ENCODE measurements at regions not wholly inside any gene's neighbourhood (a gene's known extent, or its start where the extent isn't known, plus 50 kb on each side); places are given as distances from the start of the nearest gene placed in this dataset.

DNA sequence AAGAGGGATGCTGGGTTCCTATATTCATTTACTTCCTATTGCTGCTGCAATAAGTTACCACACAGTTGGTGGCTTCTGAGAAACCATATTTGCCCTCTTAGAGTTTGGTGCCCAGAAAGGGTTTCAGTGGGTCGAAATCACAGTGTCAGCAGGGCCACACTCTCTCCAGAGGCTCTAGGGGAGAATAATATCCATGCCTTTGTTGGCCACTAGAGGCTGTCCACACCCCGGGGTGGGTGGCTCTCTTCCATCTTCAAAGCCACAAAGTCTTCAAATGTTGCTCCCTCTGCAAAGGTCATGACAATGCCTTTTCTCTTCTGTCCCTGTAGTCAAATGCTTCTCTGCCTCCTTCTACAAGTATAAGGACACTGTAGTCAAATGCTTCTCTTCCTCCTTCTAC is 989.4 kb downstream of the CCSER2 start:
- H3K4me3 ChIP-seq (ENCODE audit: low read depth, low read length), result no peak overlapping the region
- in situ Hi-C loops (cut with HindIII; ENCODE audit: low sequenced_read_pairs), result no loop called here
- DNase-seq (ENCODE audit: low read depth), result no peak
- no peak for TF ChIP-seq CTCF (IDR thresholded peaks at IDR 0.05; ENCODE audit: low read depth, low read length, missing control alignments)

GRCh38 chr10:85318809-85319807 is 990.7 kb downstream of the CCSER2 start:
- H3K4me3 ChIP-seq (ENCODE audit: low read depth, low read length), result no peak overlapping the region
- in situ Hi-C loops (cut with HindIII; ENCODE audit: low sequenced_read_pairs), result no loop called here
- TF ChIP-seq CTCF (IDR thresholded peaks at IDR 0.05; ENCODE audit: low read depth, low read length, missing control alignments), result no peak
- DNase-seq (ENCODE audit: low read depth), result no peak

DNA sequence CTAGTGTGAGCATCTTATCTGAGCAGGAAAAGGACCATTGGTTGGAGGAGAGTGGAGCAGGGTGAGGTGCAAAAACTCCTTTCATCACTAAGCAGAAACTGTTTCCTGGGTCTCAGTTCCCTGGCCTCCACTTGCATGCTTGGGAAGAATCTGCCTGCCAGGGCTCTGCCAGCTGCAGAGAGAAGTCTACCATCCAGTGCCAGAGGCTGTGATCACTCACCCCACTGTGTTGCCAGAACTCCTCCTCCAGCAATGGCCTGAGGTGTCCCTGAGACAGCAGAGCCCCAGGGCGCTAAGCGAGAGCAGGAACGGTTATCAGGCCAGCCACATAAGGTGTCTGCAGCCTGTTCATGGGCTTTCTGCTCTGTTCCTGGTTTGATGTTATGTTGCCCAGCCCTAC is 991.4 kb downstream of the CCSER2 start:
- in situ Hi-C loops (cut with HindIII; ENCODE audit: low sequenced_read_pairs), result no loop called here
- no peak overlapping the region for H3K4me3 ChIP-seq (ENCODE audit: low read depth, low read length)
- DNase-seq (ENCODE audit: low read depth), result no peak

DNA sequence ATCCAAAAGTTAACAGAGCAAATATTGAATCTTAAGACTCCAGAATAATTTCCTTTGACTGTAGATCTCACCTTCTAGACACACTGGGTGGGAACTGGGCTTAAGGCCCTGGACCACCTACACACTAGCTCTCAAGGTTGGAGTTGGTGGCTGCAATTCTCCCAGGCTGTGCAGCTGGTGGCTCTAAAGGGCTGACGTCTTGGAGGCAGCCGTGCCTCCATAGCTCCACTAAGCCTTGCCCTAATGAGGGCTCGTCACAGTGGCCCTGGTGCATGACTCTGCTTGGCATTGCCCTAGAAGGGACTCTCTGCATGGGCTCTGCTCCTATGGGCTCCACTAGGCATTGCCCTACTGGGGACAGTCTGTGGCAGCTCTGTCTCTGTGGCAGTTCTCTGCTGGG is 1005.2 kb downstream of the CCSER2 start:
- no peak for DNase-seq (ENCODE audit: low read depth)
- TF ChIP-seq CTCF (IDR thresholded peaks at IDR 0.05; ENCODE audit: low read depth, low read length, missing control alignments), result no peak
- in situ Hi-C loops (cut with HindIII; ENCODE audit: low sequenced_read_pairs), result no loop called here
- no peak overlapping the region for H3K4me3 ChIP-seq (ENCODE audit: low read depth, low read length)

More for the DNA sequence above, 991.4 kb downstream of the CCSER2 start:
- TF ChIP-seq CTCF (IDR thresholded peaks at IDR 0.05; ENCODE audit: low read depth, low read length, missing control alignments), result no peak

GRCh38 chr10:85362401-85362800 is 1004.2 kb downstream of the GRID1 start:
- no peak for TF ChIP-seq CTCF (IDR thresholded peaks at IDR 0.05; ENCODE audit: low read depth, low read length, missing control alignments)
- no peak for DNase-seq (ENCODE audit: low read depth)
- H3K4me3 ChIP-seq (ENCODE audit: low read depth, low read length), result no peak overlapping the region
- in situ Hi-C loops (cut with HindIII; ENCODE audit: low sequenced_read_pairs), result no loop called here

GRCh38 chr10:85377029-85377806 is 989.4 kb downstream of the GRID1 start:
- in situ Hi-C loops (cut with HindIII; ENCODE audit: low sequenced_read_pairs), result no loop called here

More at GRCh38 chr10:85377029-85377806, 989.4 kb downstream of the GRID1 start:
- no peak for DNase-seq (ENCODE audit: low read depth)
- no peak for TF ChIP-seq CTCF (IDR thresholded peaks at IDR 0.05; ENCODE audit: low read depth, low read length, missing control alignments)
- H3K4me3 ChIP-seq (ENCODE audit: low read depth, low read length), result no peak overlapping the region

Data from astrocyte of the cerebellum (primary cell).